ENCODE measurements at regions not wholly inside any gene's neighbourhood (a gene's known extent, or its start where the extent isn't known, plus 50 kb on each side); places are given as distances from the start of the nearest gene placed in this dataset.

- Histone ChIP-seq H3K27me3 (no peaks in the 10 kb centered on the region), H3K4me3 (no peak overlapping the region), H3K4me1 (no peaks in the 10 kb centered on the region), H3K36me3 (no peaks in the 10 kb centered on the region), H3K9me3 (no peaks in the 10 kb centered on the region), H3K27ac (peak overlapping the region; percentile 14)
- intact Hi-C loops (cut with DNase I) = no loop called here
- no peak for DNase-seq (ENCODE audit: extremely low spot score in 2 of 2)
- TF ChIP-seq POLR2A (IDR thresholded peaks at IDR 0.05) = no peak
- TF ChIP-seq CTCF (IDR thresholded peaks at IDR 0.05) = no peak
- no peak for TF ChIP-seq POLR2AphosphoS5 (IDR thresholded peaks at IDR 0.05; ENCODE audit: insufficient read depth in 1 of 2, low read depth in 1 of 2)
Observed at GRCh38 chr6:106882138-106882537, 92.4 kb downstream of the CD24 start.

GRCh38 chr6:106880952-106881351, 93.6 kb downstream of the CD24 start:
- no peak for TF ChIP-seq CTCF (IDR thresholded peaks at IDR 0.05)
- TF ChIP-seq POLR2A (IDR thresholded peaks at IDR 0.05) = no peak
- TF ChIP-seq POLR2AphosphoS5 (IDR thresholded peaks at IDR 0.05; ENCODE audit: insufficient read depth in 1 of 2, low read depth in 1 of 2) = no peak
- no peaks in the 10 kb centered on the region for H3K4me1 ChIP-seq
- H3K36me3 ChIP-seq = no peaks in the 10 kb centered on the region
- H3K9me3 ChIP-seq = no peaks in the 10 kb centered on the region
- DNase-seq (ENCODE audit: extremely low spot score in 2 of 2) = no peak
- intact Hi-C loops (cut with DNase I) = no loop called here
- no peak overlapping the region for H3K27ac ChIP-seq
- no peak overlapping the region for H3K4me3 ChIP-seq
- H3K27me3 ChIP-seq = no peaks in the 10 kb centered on the region

- intact Hi-C loops (cut with DNase I) = no loop called here
- H3K4me1 ChIP-seq = no peaks in the 10 kb centered on the region
- H3K9me3 ChIP-seq = no peaks in the 10 kb centered on the region
- H3K27ac ChIP-seq = no peak overlapping the region
- H3K36me3 ChIP-seq = no peaks in the 10 kb centered on the region
- no peak overlapping the region for H3K4me3 ChIP-seq
- DNase-seq (ENCODE audit: extremely low spot score in 2 of 2) = no peak
- no peaks in the 10 kb centered on the region for H3K27me3 ChIP-seq
- TF ChIP-seq POLR2AphosphoS5 (IDR thresholded peaks at IDR 0.05; ENCODE audit: insufficient read depth in 1 of 2, low read depth in 1 of 2) (no peak), POLR2A (IDR thresholded peaks at IDR 0.05) (no peak), CTCF (IDR thresholded peaks at IDR 0.05) (no peak)
Observed at GRCh38 chr6:106875782-106876321, 98.7 kb downstream of the CD24 start.

GRCh38 chr6:106874481-106874880, 100.0 kb downstream of the CD24 start:
- Histone ChIP-seq H3K4me1 (no peaks in the 10 kb centered on the region), H3K4me3 (no peak overlapping the region), H3K36me3 (no peaks in the 10 kb centered on the region), H3K27ac (no peak overlapping the region), H3K9me3 (no peaks in the 10 kb centered on the region), H3K27me3 (no peaks in the 10 kb centered on the region)
- no peak for DNase-seq (ENCODE audit: extremely low spot score in 2 of 2)
- TF ChIP-seq CTCF (IDR thresholded peaks at IDR 0.05) = no peak
- TF ChIP-seq POLR2A (IDR thresholded peaks at IDR 0.05) = no peak
- intact Hi-C loops (cut with DNase I) = no loop called here

- DNase-seq (ENCODE audit: extremely low spot score in 2 of 2) = no peak
- intact Hi-C loops (cut with DNase I) = no loop called here
- H3K27ac ChIP-seq = no peak overlapping the region
- H3K4me3 ChIP-seq = no peak overlapping the region
- no peaks in the 10 kb centered on the region for H3K27me3 ChIP-seq
- no peaks in the 10 kb centered on the region for H3K9me3 ChIP-seq
- H3K4me1 ChIP-seq = no peaks in the 10 kb centered on the region
- TF ChIP-seq POLR2AphosphoS5 (IDR thresholded peaks at IDR 0.05; ENCODE audit: insufficient read depth in 1 of 2, low read depth in 1 of 2) = no peak
- TF ChIP-seq CTCF (IDR thresholded peaks at IDR 0.05) = no peak
- no peak for TF ChIP-seq POLR2A (IDR thresholded peaks at IDR 0.05)
- H3K36me3 ChIP-seq = no peaks in the 10 kb centered on the region
Observed at GRCh38 chr6:106872049-106872448, 102.5 kb downstream of the CD24 start.
